CD4-positive, alpha-beta T cell treated with Interleukin-2 at 100 ng/mL for 4 hours (primary cell): ENCODE measurements at regions not wholly inside any gene's neighbourhood (a gene's known extent, or its start where the extent isn't known, plus 50 kb on each side); places are given as distances from the start of the nearest gene placed in this dataset.

Source experiments
- DNase-seq: peaks from one replicate; pipeline ENCODE4 v3.0.0-alpha.2; 2020; ENCODE audit warnings: low spot score

GRCh38 chr2:16257322-16258028 is 317.1 kb downstream of the MYCN start:
- DNase-seq, result no peak

DNA sequence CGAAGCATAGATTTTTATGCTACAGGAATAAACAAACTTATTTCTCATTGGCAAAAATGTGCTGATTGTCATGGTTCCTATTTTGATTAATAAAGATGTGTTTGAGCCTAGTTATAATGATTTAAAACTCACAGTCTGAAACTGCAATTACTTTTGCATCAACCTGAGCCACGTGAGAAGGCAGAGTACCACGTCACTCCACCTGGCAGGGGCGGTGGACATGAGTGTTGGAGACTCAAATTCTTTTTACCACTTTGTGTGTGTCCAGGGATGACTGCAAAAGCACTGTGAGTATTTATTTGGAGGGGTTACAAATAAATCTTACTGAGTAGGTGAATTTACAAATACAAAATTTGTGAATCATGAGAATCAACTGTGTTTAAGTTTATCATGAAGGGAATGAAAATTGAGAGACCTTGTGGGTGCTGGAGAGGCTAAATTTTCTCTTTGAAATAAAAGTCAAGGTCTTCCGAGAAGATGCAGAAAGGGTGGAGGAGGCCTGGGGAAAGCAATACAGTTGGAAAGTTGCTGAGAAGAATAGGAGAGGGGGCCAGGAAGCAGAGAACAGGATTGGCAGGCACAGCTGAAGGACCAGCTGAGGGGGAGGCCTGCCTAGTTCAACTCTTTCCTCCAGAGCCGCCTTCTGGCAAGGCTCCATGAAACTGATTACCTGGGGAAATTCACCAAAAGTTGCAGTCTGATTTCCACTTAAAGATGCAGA is 316.4 kb downstream of the MYCN start:
- no peak for DNase-seq

DNA sequence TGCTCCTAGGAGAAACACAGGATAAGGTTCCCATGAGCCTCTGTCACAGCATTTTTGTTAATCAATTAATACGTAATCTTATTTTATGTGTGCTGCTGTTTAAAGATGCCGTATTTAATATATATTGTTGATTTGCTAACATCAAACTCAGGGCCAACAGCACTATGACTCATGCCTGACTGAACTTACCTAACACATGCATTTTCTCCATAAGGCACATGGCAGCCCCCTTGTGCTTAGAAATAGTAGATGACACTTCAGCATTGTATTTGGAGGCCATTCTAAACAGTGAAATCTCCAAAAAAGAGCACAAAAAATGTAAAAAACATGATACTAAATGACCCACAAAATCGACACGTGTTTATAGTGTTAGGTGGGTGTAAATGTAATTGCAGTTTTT is 314.8 kb downstream of the MYCN start:
- DNase-seq, result no peak

GRCh38 chr2:16254356-16254965 is 314.1 kb downstream of the MYCN start:
- DNase-seq, result no peak

- DNase-seq, result no peak
These were observed 312.9 kb downstream of the MYCN start for GRCh38 chr2:16253291-16253690.

DNA sequence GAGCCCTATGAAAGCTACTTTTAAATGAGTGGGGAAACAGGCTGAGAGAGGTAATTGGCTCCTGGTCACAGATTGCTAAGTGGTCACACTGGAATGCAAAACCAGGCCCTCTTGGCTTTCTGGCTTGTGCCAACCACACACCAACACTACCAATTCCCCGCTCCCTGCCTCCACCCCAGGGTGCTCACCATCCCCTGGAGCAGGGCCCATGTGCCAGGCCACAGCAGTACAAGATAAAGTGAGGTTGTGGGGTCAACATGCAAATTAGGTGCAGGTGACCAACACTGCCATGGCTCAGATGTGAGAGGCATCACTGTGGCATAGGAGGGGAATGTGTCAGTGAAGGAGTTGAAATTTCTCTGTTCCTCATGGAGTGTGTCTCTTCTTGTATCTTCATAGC is 312.5 kb downstream of the MYCN start:
- DNase-seq, result no peak

DNA sequence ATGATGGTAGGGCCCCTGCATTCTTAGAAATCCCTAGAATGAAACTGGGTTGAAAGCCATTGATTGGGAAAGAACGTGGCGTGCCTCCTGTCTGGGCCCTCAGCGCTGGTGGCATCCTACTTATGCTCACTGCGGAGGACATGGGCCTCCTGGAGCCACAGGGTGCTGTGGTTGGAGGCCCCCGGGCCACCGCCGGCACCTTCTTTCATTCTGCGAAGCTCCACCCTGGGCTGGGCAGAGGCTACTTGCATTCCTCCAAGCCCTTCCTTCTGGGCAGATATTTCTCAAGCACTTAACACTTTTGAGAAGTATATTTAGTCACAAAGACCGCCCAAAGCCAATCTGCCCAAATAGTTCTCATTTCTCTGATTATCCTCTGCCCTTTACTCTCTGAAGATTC is 311.9 kb downstream of the MYCN start:
- DNase-seq, result no peak

- DNase-seq, result no peak
These were observed 311.3 kb downstream of the MYCN start for GRCh38 chr2:16251511-16252225.

DNA sequence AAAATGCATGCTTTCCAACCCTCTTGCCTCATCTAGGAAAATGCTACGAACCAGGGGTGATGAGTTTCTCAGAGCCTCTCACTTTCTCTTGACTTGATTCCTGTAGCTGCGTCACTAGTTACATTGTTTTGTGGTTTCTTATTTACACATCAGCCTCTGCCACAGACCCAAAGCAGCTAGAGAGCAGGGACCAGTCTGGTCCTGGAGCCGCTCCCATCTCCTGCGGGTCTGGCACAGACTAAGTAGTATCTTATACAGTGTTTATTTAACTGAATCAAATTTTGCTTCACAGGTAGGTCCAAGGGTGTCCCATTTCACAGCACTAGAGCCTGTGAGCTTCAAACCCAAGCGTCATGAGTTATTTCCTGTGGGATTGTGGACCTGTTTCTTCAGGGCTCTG is 310.5 kb downstream of the MYCN start:
- no peak for DNase-seq

- DNase-seq, result no peak
These were observed 310.1 kb downstream of the MYCN start for GRCh38 chr2:16250466-16250865.

DNA sequence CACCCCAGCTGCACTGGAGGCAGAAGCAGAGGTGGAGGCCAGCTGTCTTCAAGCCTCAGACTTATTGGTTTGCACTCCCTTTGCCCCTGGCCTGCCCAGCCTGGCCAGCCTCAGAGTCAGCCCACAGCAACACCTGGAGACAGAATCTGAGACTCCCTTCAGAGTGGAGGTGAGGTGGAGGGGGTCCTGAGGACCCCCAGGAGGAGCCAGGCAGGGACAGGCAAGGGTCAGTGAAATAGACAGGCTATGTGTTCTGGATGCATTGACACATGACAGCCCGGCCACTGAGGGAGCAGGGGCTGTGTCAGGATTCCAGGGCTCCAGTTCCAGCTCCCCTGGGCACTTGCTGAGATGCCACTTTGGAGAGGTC is 309.7 kb downstream of the MYCN start:
- no peak for DNase-seq

GRCh38 chr2:16249246-16250055 is 309.1 kb downstream of the MYCN start:
- DNase-seq, result no peak

GRCh38 chr2:16248571-16249105 is 308.3 kb downstream of the MYCN start:
- no peak for DNase-seq

DNA sequence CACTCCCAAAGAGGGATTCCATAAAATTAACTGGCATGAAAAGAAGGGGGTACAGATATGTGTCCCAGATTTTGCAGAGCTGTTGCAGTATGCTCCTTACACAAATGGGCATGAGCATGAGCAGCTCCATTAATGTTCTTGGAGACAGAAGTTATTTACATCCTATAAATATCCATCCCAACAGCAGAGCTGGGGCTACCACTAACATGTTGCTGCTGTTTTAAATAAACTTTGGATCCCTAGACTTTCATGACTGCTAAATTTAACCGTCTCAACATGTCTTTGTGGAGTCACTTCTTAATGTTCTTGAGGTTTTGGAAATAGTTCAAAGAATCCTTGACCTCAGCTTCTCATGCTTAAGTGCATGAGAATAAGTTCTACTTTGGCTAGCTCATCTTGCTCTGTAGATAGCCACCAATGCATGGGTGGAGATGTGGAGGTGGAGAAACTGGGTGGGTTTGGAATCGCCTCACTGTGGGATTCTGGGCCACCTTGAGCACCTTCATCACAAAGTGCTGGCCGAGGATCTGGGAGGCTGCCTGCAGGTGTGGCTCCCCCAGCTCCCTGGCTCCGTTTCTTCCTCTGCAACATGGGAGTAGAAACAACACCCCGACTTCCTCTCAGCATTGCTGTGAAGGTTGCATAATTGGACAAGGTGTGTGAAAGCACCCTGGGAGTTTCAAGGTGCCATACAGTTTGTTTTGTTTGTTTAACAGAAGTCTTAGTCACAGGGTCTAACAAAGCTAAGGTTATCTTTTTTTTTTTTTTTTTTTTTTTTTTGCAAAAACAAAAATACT is 307.2 kb downstream of the MYCN start:
- no peak for DNase-seq

DNA sequence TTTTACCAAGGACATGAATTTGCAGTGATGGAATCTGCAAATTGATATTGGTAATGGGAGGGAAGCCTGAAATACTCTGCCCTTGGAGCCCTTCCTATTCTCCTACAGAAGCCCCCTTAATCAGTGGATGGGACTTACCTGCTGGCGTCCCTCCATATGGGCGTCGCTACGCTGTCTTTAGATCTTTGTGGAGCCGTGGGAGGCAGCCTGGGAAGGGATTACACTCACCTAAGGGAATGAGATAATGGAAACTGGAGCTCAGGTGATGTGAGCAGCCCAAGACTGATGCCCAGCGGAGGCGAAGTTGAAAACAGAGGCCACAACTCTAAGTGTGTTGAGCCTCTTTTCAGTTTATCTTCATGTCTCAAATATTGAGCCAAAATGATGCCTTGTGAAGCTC is 306.6 kb downstream of the MYCN start:
- no peak for DNase-seq

DNA sequence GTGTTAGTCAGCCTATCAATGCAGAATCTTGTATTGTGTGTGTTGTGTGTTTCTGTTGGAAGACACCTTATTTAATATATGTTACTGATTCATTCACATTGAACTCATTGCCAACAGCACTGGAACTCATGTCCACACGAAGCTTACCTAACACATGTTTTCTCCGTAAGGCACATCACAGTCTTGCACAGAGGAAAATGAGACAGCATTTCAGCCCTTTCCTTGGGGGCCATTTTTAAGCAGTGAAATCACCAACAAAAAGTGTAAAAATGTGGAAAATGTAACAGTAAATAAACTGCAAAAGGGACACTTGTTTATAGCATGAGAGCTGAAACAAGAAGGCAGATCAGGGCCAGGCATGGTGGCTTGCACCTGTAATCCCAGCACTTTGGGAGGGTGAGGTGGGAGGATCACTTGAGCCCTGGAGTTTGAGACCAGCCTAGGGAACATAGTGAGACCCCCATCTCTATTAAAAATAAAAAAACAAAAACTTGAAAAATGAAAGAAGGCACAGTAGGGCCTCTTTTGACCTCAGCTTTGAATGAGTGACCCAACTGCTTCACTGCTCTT is 306.0 kb downstream of the MYCN start:
- DNase-seq, result no peak

- DNase-seq, result no peak
These were observed 305.2 kb downstream of the MYCN start for GRCh38 chr2:16245481-16246054.

GRCh38 chr2:16244966-16245320 is 304.6 kb downstream of the MYCN start:
- DNase-seq, result no peak

GRCh38 chr2:16244153-16244965 is 304.0 kb downstream of the MYCN start:
- DNase-seq, result no peak
